Activated T-helper 2 cell treated with anti-CD3 and anti-CD28 coated beads, Interferon-gamma antibody, Interleukin-2, Interleukin-4, amounts not matched to agents 10 μg/mL and 5 μg/mL and 100 μg/mL, durations not matched to agents 14 hours and 24 hours and 36 hours (primary cell): ENCODE measurements at regions not wholly inside any gene's neighbourhood (a gene's known extent, or its start where the extent isn't known, plus 50 kb on each side); places are given as distances from the start of the nearest gene placed in this dataset.

Experiments used
- DNase-seq: peaks from one replicate; pipeline ENCODE4 v3.0.0; 2021; ENCODE audit warnings: low spot score
- H3K27ac Mint-ChIP-seq: one replicate; pipeline ENCODE4 v1.8.0; 2021; ENCODE audit warnings: mixed read lengths
- H3K27me3 Mint-ChIP-seq: one replicate; pipeline ENCODE4 v1.8.0; 2021; ENCODE audit warnings: low read depth, mixed read lengths
- H3K36me3 Mint-ChIP-seq: one replicate; pipeline ENCODE4 v1.8.0; 2021; ENCODE audit warnings: low read depth, mixed read lengths
- H3K4me1 Mint-ChIP-seq: one replicate; pipeline ENCODE4 v1.8.0; 2021; ENCODE audit warnings: low read depth, mixed read lengths
- H3K4me3 Mint-ChIP-seq: one replicate; pipeline ENCODE4 v1.8.0; 2021; ENCODE audit warnings: low read depth, mild to moderate bottlenecking, moderate library complexity, mixed read lengths
- H3K9me3 Mint-ChIP-seq: one replicate; pipeline ENCODE4 v1.8.0; 2021; ENCODE audit warnings: mixed read lengths
- intact Hi-C: fragments of 100-400 bp; cut with micrococcal nuclease; formaldehyde crosslinking; loops from one replicate; pipeline ENCODE4 v1.15.1; 2023

DNA sequence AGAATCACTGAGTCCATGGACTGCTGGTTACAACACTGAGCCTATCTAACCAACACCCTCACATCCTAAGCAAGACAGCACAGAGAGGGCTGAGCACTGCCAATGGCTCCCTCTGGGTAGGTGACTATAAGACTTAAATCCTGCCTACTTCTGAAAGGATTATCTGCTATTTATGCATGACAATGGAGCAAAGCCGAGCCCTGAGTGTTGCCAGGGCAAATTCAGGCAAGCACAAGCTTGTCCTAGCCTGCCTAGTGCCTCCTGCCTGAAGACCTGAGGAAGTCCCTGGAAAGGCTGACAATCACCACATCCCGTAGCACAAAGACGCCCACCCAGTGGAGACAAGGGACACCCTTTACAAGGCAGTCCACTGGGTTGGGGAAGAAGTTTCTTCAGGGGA, 129.7 kb downstream of the OSR1 start:
- Mint-ChIP-seq H3K27ac (no peak overlapping the region), H3K4me1 (no peaks in the 10 kb centered on the region), H3K4me3 (no peak overlapping the region), H3K9me3 (no peaks in the 10 kb centered on the region), H3K27me3 (no peaks in the 10 kb centered on the region), H3K36me3 (no peaks in the 10 kb centered on the region)
- no peak for DNase-seq
- intact Hi-C loops = no loop called here

DNA sequence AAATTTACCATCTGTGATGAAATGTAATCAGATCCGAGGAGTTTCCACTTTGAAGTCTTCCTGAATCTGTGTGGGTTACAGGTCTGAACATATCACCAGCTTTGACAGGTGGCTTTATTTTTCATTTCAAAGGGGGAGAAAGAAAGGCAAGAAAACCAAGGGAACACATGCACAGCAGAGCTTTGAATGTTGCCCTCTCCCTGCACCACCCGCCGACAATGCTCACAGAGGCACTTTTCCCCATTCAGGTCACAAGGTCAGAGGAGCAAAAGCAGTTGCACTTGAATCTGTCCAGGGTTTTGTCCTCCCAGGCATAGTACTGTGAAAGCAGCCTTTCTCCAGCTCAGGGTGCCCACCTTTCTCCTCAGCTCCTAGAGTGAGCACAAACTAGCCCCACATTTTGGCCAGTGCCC, 130.2 kb downstream of the OSR1 start:
- Mint-ChIP-seq H3K27me3 (no peaks in the 10 kb centered on the region), H3K9me3 (no peaks in the 10 kb centered on the region)
- intact Hi-C loops = no loop called here

DNA sequence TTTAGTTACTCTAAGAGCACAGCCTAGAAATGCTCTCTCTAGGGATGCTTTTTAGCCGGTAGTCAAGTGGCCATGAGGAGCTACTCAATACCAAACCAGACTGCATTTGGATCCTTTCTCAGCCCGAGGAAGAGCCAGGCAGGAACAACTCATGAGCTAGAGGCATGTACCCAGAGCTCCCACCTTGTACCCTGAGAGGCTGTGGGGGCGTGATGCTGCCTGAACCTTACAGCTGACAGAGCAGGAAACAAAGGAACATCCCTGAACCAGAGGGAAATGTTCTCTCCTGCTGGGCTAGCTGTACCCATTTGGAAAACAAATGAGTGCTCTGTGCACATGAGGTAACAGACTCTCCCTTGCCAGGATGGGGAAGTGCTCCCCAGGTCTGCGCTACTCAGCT, 131.6 kb downstream of the OSR1 start:
- H3K4me1 Mint-ChIP-seq = no peaks in the 10 kb centered on the region
- no peaks in the 10 kb centered on the region for H3K9me3 Mint-ChIP-seq
- no peak for DNase-seq
- no peak overlapping the region for H3K27ac Mint-ChIP-seq
- intact Hi-C loops = no loop called here
- H3K36me3 Mint-ChIP-seq = no peaks in the 10 kb centered on the region
- no peak overlapping the region for H3K4me3 Mint-ChIP-seq
- no peaks in the 10 kb centered on the region for H3K27me3 Mint-ChIP-seq

More for the DNA sequence above, 130.2 kb downstream of the OSR1 start:
- no peaks in the 10 kb centered on the region for H3K36me3 Mint-ChIP-seq
- no peaks in the 10 kb centered on the region for H3K4me1 Mint-ChIP-seq
- no peak for DNase-seq
- H3K4me3 Mint-ChIP-seq = no peak overlapping the region
- no peak overlapping the region for H3K27ac Mint-ChIP-seq

DNA sequence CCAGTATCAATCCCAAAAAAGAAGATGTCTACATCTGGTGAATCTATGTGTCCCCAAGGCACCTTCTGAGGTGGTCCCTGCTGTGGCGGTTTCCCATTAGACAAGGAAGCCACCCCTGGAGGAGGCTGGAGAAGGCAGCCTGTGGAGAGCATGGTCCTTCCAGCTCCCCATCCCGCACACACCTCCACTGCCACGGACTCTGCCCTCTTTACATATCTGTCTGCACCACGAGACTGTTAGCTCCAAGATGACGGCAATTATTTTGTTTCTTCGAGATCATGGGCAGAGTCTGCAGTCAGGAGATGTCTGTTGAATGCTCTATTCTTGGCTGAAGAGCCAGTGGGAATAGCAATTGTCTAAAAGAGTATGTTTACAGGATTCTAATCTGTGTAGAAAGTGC, 132.0 kb downstream of the OSR1 start:
- intact Hi-C loops = no loop called here
- H3K4me3 Mint-ChIP-seq = no peak overlapping the region
- DNase-seq = no peak
- no peak overlapping the region for H3K27ac Mint-ChIP-seq
- no peaks in the 10 kb centered on the region for H3K27me3 Mint-ChIP-seq
- no peaks in the 10 kb centered on the region for H3K36me3 Mint-ChIP-seq
- H3K4me1 Mint-ChIP-seq = no peaks in the 10 kb centered on the region
- no peaks in the 10 kb centered on the region for H3K9me3 Mint-ChIP-seq

DNA sequence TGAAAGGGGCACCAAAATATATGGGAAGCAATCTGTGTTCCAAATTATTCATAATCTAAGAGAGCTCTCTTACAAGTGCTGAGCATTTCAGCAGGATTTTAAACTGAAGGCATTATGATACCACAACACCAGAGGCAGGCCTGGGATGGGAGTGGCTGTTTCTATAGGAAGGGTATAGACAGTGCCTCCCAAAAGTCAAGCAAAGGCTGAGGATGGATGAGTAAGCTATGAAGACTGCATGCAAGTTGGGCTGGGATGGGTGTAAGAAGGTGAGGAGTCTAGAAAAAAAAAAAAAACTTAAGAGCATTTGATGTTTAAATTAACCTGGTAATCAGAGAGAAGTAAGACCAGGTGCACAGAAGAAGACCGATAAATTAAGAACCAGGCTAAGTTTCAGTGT, 132.5 kb downstream of the OSR1 start:
- no peak overlapping the region for H3K4me3 Mint-ChIP-seq
- no peaks in the 10 kb centered on the region for H3K27me3 Mint-ChIP-seq
- no peak for DNase-seq
- H3K27ac Mint-ChIP-seq = no peak overlapping the region
- H3K9me3 Mint-ChIP-seq = no peaks in the 10 kb centered on the region
- intact Hi-C loops = no loop called here
- H3K36me3 Mint-ChIP-seq = no peaks in the 10 kb centered on the region
- H3K4me1 Mint-ChIP-seq = no peaks in the 10 kb centered on the region

DNA sequence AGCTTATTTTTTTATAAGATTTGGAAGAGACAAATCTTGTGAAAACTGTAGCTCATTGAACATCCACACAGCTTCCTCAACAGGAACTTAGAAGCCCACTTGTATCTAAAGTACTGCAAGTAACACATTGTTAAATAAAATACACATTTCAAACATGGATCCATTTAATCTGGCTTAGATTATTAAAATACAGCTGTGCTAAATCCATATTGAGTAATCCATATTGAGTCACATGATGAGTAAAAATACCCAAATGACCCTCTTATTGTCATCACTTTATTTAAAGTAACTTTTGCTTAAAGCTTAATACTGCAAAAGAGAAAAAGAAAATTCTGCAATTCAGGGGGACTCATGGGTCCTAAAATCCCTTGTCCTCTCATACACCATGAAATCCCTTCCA, 133.3 kb downstream of the OSR1 start:
- Mint-ChIP-seq H3K36me3 (no peaks in the 10 kb centered on the region), H3K27me3 (no peaks in the 10 kb centered on the region), H3K27ac (no peak overlapping the region), H3K4me1 (no peaks in the 10 kb centered on the region), H3K9me3 (no peaks in the 10 kb centered on the region), H3K4me3 (no peak overlapping the region)
- no peak for DNase-seq
- intact Hi-C loops = no loop called here

DNA sequence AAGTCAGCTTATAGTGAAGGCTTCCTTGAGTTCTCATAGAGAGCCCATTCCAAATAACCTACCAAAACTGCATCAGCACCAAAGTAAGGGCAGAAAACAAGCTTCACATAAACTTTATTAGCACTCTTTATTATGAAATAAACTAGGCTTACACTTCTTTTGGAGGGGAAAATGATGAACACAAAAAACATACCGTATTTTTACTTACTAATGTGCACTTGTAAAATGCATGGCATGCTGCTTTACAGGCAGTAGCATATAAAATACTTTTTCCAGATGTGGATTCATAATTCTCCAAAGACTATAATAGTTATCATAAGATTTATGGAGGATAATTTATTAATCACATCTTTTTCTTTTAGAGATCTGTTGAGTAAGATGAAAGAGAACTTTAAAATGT, 133.9 kb downstream of the OSR1 start:
- H3K4me1 Mint-ChIP-seq = no peaks in the 10 kb centered on the region
- no peaks in the 10 kb centered on the region for H3K9me3 Mint-ChIP-seq
- intact Hi-C loops = no loop called here
- no peak for DNase-seq
- H3K4me3 Mint-ChIP-seq = no peak overlapping the region
- no peaks in the 10 kb centered on the region for H3K27me3 Mint-ChIP-seq
- H3K27ac Mint-ChIP-seq = no peak overlapping the region
- H3K36me3 Mint-ChIP-seq = no peaks in the 10 kb centered on the region

DNA sequence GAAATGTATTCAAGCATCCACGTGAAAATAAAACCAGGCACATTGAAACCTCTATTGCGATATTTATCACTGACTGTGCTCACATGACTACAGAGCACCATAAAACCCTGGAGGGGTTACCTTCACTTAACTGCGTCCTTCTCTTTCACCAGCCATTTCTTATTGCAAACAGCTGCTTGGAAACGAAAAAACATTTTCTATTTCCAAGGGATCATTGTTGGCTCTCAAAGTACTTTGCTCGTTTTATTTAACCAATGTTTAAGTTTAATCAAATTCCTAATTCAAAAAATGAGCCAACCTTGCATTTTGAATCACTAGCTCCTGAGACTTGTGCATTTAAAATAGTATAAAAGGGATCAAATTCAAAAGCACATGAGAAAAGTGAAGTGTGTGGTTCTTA, 134.4 kb downstream of the OSR1 start:
- no peak overlapping the region for H3K27ac Mint-ChIP-seq
- intact Hi-C loops = no loop called here
- H3K36me3 Mint-ChIP-seq = no peaks in the 10 kb centered on the region
- H3K9me3 Mint-ChIP-seq = no peaks in the 10 kb centered on the region
- H3K27me3 Mint-ChIP-seq = no peaks in the 10 kb centered on the region
- no peak for DNase-seq
- H3K4me3 Mint-ChIP-seq = no peak overlapping the region
- no peaks in the 10 kb centered on the region for H3K4me1 Mint-ChIP-seq

DNA sequence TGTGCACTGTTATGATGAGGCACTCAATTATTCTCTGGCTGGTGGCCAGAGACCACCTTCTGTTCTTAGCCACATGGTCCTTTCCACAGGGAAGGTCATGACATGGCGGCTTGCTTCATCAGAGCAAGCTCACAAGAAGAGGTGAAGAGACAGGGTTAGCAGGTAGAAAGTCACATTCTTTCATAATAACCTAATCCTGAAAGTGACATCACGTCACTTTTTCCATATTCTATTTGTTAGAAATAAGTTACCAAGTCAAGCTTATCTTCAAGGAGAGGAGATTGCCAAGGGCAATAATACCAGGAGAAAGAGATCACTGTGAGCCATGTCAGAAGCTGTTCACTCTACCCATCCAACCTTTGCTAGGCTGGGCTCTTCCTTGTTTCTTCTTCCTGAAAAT, 139.4 kb downstream of the OSR1 start:
- H3K4me3 Mint-ChIP-seq = no peak overlapping the region
- H3K27ac Mint-ChIP-seq = no peak overlapping the region
- H3K27me3 Mint-ChIP-seq = no peaks in the 10 kb centered on the region
- H3K4me1 Mint-ChIP-seq = no peaks in the 10 kb centered on the region
- no peaks in the 10 kb centered on the region for H3K9me3 Mint-ChIP-seq
- no peaks in the 10 kb centered on the region for H3K36me3 Mint-ChIP-seq
- DNase-seq = no peak
- intact Hi-C loops = no loop called here

DNA sequence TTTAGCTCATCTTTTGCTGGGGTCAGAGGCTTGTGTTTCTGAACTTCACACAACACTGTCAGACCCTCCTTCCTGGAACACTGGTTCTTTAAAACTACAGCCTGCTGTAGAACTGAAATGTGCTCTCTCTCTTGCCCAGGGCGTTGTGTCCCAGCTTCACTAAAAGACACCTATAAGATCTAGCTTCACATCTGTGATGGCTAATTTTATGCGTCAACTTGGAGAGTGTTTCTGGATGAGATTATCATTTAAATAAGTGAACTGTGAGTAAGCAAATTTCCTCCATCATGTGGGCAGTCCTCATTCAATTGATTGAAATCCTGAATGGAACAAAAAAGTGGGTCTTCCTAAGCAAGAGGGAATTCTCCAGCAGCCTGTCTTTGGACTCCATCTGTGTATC, 140.3 kb downstream of the OSR1 start:
- Mint-ChIP-seq H3K36me3 (no peaks in the 10 kb centered on the region), H3K9me3 (no peaks in the 10 kb centered on the region), H3K4me3 (no peak overlapping the region), H3K4me1 (no peaks in the 10 kb centered on the region), H3K27ac (no peak overlapping the region), H3K27me3 (no peaks in the 10 kb centered on the region)
- no peak for DNase-seq
- intact Hi-C loops = no loop called here

DNA sequence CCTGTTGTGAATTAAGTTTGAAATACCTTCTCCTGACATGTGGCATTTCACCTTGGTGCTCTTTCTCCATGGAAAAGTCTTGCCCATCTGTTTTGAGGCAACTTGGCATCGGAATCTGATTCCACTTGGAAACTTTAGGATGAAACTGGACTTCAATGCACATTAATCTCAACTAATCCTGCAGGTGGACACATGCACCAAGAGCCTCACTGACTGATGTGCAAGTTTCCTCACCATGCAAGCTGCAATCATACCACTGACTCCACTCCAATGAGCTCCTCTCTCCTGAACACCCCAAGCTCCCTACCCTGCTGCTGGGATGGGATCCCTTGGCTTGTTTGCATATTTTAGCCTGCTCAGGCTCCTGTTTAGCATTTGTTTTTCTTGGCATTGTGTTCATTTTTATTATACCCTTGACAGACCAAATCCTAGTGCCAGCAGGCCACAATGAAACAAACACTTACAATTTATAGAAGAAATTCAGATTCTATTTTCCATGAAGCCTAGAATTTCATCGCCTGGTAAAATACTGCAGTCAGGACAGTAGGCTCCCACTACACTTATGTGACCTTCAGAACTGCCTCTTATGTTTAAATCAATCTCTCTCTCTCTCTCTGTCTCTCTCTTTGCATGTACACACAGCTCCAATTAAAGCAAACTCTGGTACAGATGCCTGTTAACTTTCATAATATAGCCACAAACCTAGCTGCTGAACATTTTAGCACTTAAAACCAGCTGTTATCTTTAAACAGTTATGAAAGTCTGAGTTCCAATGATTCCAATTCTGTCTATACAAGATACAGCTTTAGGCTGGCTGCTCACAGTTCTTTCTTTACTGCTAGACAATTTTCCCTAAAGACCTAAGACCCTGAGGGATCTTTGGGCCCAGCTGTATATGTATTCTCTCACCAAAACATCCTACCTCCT, 141.5 kb downstream of the OSR1 start:
- intact Hi-C loops = no loop called here
- no peaks in the 10 kb centered on the region for H3K36me3 Mint-ChIP-seq
- H3K27ac Mint-ChIP-seq = no peak overlapping the region
- H3K4me1 Mint-ChIP-seq = no peaks in the 10 kb centered on the region
- H3K9me3 Mint-ChIP-seq = no peaks in the 10 kb centered on the region
- no peaks in the 10 kb centered on the region for H3K27me3 Mint-ChIP-seq
- no peak overlapping the region for H3K4me3 Mint-ChIP-seq
- no peak for DNase-seq

DNA sequence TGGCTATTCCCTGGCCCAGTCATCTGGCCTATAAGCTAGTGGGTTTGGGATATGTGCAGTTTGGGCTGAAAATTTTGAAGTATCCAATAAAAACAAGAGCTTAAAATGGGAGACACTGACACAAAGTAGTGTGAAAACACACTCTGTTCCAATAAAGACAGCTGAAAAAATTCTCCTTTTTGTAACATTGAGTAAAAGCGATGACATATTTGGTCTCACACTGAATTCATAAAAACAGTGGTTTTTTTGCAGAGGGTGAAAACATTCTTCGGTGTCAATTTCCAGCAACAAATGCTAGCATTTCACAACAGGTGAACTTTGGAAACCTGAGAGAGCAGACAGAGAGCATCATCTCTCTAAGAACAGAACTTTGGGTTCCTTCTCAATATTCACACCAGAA, 142.2 kb downstream of the OSR1 start:
- H3K9me3 Mint-ChIP-seq = no peaks in the 10 kb centered on the region
- H3K27ac Mint-ChIP-seq = no peak overlapping the region
- no peaks in the 10 kb centered on the region for H3K27me3 Mint-ChIP-seq
- H3K4me3 Mint-ChIP-seq = no peak overlapping the region
- H3K36me3 Mint-ChIP-seq = no peaks in the 10 kb centered on the region
- intact Hi-C loops = no loop called here
- no peaks in the 10 kb centered on the region for H3K4me1 Mint-ChIP-seq
- DNase-seq = no peak

DNA sequence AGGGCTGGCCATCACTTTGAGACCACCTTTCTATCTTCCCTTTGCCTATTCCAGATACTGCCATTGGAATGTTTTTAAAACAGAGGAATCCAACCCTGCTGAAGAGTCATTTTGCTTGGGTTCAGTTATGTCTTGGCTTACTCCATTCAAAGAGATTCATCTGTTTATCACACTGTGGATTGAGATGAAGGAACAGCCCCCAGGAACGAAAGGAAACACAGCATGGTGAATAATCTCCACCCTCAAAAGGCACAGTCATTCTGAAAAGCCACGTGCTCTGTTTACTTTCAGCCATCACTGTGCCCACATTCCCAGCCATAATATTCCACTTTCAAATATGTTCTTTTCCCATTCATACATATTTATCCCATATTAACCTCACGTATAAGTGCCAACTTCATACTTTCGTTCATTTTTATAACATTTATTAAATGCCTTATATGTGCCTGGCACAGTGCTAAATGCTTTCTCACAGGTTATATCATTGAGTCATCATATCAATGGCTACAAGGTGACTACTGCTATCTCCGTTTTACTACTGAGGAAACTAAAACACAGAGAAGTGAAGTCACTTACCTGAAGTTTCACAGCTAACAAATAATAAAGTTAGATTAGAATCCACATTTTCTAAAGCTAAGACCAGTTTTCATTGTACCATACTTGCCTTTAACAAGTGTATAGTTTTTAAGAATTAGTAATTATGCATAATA, 143.6 kb downstream of the OSR1 start:
- no peaks in the 10 kb centered on the region for H3K27me3 Mint-ChIP-seq
- no peaks in the 10 kb centered on the region for H3K9me3 Mint-ChIP-seq
- intact Hi-C loops = no loop called here
- no peaks in the 10 kb centered on the region for H3K36me3 Mint-ChIP-seq
- H3K4me3 Mint-ChIP-seq = no peak overlapping the region
- no peak overlapping the region for H3K27ac Mint-ChIP-seq
- no peak for DNase-seq
- no peaks in the 10 kb centered on the region for H3K4me1 Mint-ChIP-seq
